NCI-H1092 (cell line): ENCODE measurements at regions not wholly inside any gene's neighbourhood (a gene's known extent, or its start where the extent isn't known, plus 50 kb on each side); places are given as distances from the start of the nearest gene placed in this dataset.
"Not testable (repeated sequence)": the region's sequence is repeated elsewhere in the genome, so short reads cannot be mapped to it uniquely, and the experiment has no call there.

Experiments
- DNase-seq: peaks from one replicate; lab custom pipeline; 2025; lab: John Stamatoyannopoulos, UW

GRCh38 chr14:27242874-27243273 lies 645.0 kb upstream of the NOVA1 start:
- no peak for DNase-seq

- no peak for DNase-seq
Measured at GRCh38 chr14:27243365-27243764, 645.5 kb upstream of the NOVA1 start.

- no peak for DNase-seq
Measured at GRCh38 chr14:27245947-27246346, 648.1 kb upstream of the NOVA1 start.

- no peak for DNase-seq
Measured at GRCh38 chr14:27253966-27254365, 656.1 kb upstream of the NOVA1 start.

- no peak for DNase-seq
Measured at GRCh38 chr14:27256805-27257204, 659.0 kb upstream of the NOVA1 start.

- DNase-seq = no peak
Measured at GRCh38 chr14:27267876-27268275, 670.0 kb upstream of the NOVA1 start.

GRCh38 chr14:27270716-27271115 lies 672.9 kb upstream of the NOVA1 start:
- no peak for DNase-seq

- no peak for DNase-seq
Measured at GRCh38 chr14:27278341-27278740, 680.5 kb upstream of the NOVA1 start.

GRCh38 chr14:27305441-27305945 lies 707.7 kb upstream of the NOVA1 start:
- DNase-seq = no peak

GRCh38 chr14:27312730-27313129 lies 714.9 kb upstream of the NOVA1 start:
- DNase-seq = not testable (repeated sequence)

GRCh38 chr14:27314231-27314630 lies 716.4 kb upstream of the NOVA1 start:
- no peak for DNase-seq

- DNase-seq = no peak
Measured at GRCh38 chr14:27315477-27315876, 717.6 kb upstream of the NOVA1 start.

- DNase-seq = no peak
Measured at GRCh38 chr14:27315947-27316346, 718.1 kb upstream of the NOVA1 start.

- no peak for DNase-seq
Measured at GRCh38 chr14:27318774-27319420, 721.1 kb upstream of the NOVA1 start.

- DNase-seq = no peak
Measured at GRCh38 chr14:27320261-27320660, 722.4 kb upstream of the NOVA1 start.

- no peak for DNase-seq
Measured at GRCh38 chr14:27327095-27327494, 729.3 kb upstream of the NOVA1 start.

GRCh38 chr14:27338012-27338411 lies 740.2 kb upstream of the NOVA1 start:
- DNase-seq = no peak

- not testable (repeated sequence) for DNase-seq
Measured at GRCh38 chr14:27363036-27363435, 765.2 kb upstream of the NOVA1 start.

- no peak for DNase-seq
Measured at GRCh38 chr14:27366596-27366995, 768.8 kb upstream of the NOVA1 start.

GRCh38 chr14:27367345-27367744 lies 769.5 kb upstream of the NOVA1 start:
- DNase-seq = no peak

GRCh38 chr14:27370074-27370473 lies 772.2 kb upstream of the NOVA1 start:
- no peak for DNase-seq

GRCh38 chr14:27370775-27371174 lies 772.9 kb upstream of the NOVA1 start:
- no peak for DNase-seq

- DNase-seq = no peak
Measured at GRCh38 chr14:27371209-27371608, 773.4 kb upstream of the NOVA1 start.

GRCh38 chr14:27371868-27372267 lies 774.0 kb upstream of the NOVA1 start:
- DNase-seq = no peak
